WTC11 (cell line): ENCODE measurements at regions not wholly inside any gene's neighbourhood (a gene's known extent, or its start where the extent isn't known, plus 50 kb on each side); places are given as distances from the start of the nearest gene placed in this dataset.

Source experiments
- TEAD4 ChIP-seq: sonication (generic); formaldehyde crosslinking; IDR thresholded peaks from 2 replicates; pipeline ENCODE4 v1.8.0; 2022; ENCODE audit warnings: mild to moderate bottlenecking, missing genetic modification reagents
- ZBTB21 ChIP-seq: sonication (generic); formaldehyde crosslinking; IDR thresholded peaks from 2 replicates; pipeline ENCODE4 v1.8.1; 2023; ENCODE audit warnings: mild to moderate bottlenecking, missing genetic modification reagents, borderline replicate concordance

DNA sequence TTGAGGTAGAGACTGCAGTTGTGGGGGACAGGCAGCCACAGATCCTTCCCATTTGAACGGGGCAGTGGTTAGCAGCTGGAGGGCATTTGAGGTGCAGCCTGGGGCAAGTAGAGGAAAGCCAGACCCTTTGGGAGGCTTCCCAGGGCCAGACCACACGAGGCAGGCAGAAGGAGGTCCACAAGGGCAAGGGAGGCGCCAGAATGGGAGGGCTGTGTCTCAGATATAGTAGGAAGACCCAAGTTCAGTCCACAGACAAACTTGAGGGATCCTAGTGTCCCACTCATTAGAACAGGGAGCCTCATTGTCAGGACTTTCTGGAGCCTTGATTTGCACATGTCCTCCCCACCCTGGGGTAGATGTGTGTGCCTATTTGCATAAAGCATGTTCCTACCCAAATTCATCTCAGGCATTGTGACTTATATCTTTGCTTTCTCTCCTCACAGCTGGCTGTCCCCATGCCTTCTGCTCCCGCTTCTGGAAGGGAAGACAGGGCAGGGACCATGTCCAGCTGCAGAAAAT is 166.0 kb downstream of the VEGFA start:
- TF ChIP-seq TEAD4 (CRISPR knock-in tag) (no peak), ZBTB21 (CRISPR knock-in tag) (no peak)
